ENCODE measurements at regions not wholly inside any gene's neighbourhood (a gene's known extent, or its start where the extent isn't known, plus 50 kb on each side); places are given as distances from the start of the nearest gene placed in this dataset.

DNA sequence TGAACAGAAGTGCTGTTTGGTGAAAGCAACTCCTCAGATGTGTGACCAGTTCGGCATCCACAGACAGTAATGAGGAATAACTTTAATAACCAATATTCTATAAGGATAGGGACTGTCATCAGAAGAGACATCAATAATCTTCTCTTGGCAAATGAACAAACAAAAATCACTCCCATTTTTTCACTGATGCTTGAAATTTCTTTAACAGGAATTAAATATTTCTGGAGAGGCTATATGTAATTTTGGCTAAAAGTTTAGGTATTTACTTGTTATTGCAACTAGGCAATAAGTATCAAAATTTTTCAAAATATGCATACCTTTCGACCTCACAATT lies 121.6 kb upstream of the EEA1 start:
- TF ChIP-seq, protein P1, sequence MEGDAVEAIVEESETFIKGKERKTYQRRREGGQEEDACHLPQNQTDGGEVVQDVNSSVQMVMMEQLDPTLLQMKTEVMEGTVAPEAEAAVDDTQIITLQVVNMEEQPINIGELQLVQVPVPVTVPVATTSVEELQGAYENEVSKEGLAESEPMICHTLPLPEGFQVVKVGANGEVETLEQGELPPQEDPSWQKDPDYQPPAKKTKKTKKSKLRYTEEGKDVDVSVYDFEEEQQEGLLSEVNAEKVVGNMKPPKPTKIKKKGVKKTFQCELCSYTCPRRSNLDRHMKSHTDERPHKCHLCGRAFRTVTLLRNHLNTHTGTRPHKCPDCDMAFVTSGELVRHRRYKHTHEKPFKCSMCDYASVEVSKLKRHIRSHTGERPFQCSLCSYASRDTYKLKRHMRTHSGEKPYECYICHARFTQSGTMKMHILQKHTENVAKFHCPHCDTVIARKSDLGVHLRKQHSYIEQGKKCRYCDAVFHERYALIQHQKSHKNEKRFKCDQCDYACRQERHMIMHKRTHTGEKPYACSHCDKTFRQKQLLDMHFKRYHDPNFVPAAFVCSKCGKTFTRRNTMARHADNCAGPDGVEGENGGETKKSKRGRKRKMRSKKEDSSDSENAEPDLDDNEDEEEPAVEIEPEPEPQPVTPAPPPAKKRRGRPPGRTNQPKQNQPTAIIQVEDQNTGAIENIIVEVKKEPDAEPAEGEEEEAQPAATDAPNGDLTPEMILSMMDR (IDR thresholded peaks at IDR 0.05; ENCODE audit: insufficient read depth in 1 of 2, low read depth in 1 of 2, low read length in 1 of 2, severe bottlenecking in 1 of 2, unreplicated experiment in 1 of 2), result no peak
- Mint-ChIP-seq H3K9me3 (ENCODE audit: unreplicated experiment) (peaks cover 16% of the 10 kb centered on the region), H3K4me1 (ENCODE audit: low read depth, unreplicated experiment) (peaks cover 51% of the 10 kb centered on the region), H3K36me3 (ENCODE audit: insufficient read depth, unreplicated experiment) (peaks cover 27% of the 10 kb centered on the region), H3K4me3 (ENCODE audit: unreplicated experiment) (no peak overlapping the region), H3K27ac (ENCODE audit: unreplicated experiment) (peak overlapping the region; percentile 87), H3K27me3 (ENCODE audit: insufficient read depth, unreplicated experiment) (no peaks in the 10 kb centered on the region)
- no TSS peak for BruUV-seq (replicated peaks)
- no peaks in the 10 kb centered on the region; the same call in 1 of the 2 replicates for H3K9me3 ChIP-seq
- no peak for DNase-seq
- H3K4me3 ChIP-seq (ENCODE audit: low read depth, low read length), result no peak overlapping the region
- ChIA-PET POLR2A (no interaction called here), CTCF (no interaction called here)
- no peaks in the 10 kb centered on the region for H3K27me3 ChIP-seq (replicated peaks; ENCODE audit: control insufficient read depth, insufficient read depth, low read length)
- no peaks in the 10 kb centered on the region for H3K36me3 ChIP-seq (ENCODE audit: control insufficient read depth, insufficient read depth, low read length)
- intact Hi-C loops (cut with micrococcal nuclease; ENCODE audit: unreplicated experiment), result no loop called here
- H3K4me1 ChIP-seq, result peaks cover 53% of the 10 kb centered on the region

DNA sequence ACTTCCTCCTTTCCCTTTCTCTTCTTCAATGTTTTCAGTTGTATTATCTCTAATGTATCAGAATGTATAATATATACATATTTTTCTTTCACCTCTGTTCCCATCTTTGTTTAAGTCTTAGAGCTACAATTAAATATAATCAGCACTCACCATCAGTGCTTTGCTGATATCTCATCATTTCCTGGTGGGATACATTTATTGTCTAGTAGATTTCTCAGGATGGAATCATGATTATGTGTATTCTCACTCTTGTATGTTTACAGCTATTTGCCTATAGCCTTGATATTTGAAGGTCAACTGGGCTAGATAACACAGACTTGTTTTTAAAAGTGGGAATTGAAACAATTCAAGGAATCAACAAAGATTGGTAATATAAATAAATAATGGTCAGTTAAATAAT lies 124.9 kb upstream of the EEA1 start:
- H3K9me3 ChIP-seq, result no peaks in the 10 kb centered on the region; the same call in 1 of the 2 replicates
- H3K9me3 Mint-ChIP-seq (ENCODE audit: unreplicated experiment), result no peaks in the 10 kb centered on the region
- H3K27me3 Mint-ChIP-seq (ENCODE audit: insufficient read depth, unreplicated experiment), result no peaks in the 10 kb centered on the region
- BruUV-seq (replicated peaks), result no TSS peak
- no peaks in the 10 kb centered on the region for H3K27me3 ChIP-seq (replicated peaks; ENCODE audit: control insufficient read depth, insufficient read depth, low read length)
- intact Hi-C loops (cut with micrococcal nuclease; ENCODE audit: unreplicated experiment), result no loop called here
- POLR2A ChIA-PET, result no interaction called here
- peaks cover 61% of the 10 kb centered on the region for H3K4me1 ChIP-seq
- CTCF ChIA-PET, result interaction anchor here (0.6 kb wide), 1 partner anchor 69 kb away, joined by 5 read pairs; no protein-coding TSS in a partner anchor
- TF ChIP-seq, protein P1 (IDR thresholded peaks at IDR 0.05; ENCODE audit: insufficient read depth in 1 of 2, low read depth in 1 of 2, low read length in 1 of 2, severe bottlenecking in 1 of 2, unreplicated experiment in 1 of 2), result no peak
- H3K27ac Mint-ChIP-seq (ENCODE audit: unreplicated experiment), result no peak overlapping the region
- DNase-seq, result no peak
- H3K36me3 Mint-ChIP-seq (ENCODE audit: insufficient read depth, unreplicated experiment), result peaks cover 6% of the 10 kb centered on the region
- peaks cover 71% of the 10 kb centered on the region for H3K4me1 Mint-ChIP-seq (ENCODE audit: low read depth, unreplicated experiment)
- H3K4me3 Mint-ChIP-seq (ENCODE audit: unreplicated experiment), result no peak overlapping the region
- no peak overlapping the region for H3K4me3 ChIP-seq (ENCODE audit: low read depth, low read length)
- H3K36me3 ChIP-seq (ENCODE audit: control insufficient read depth, insufficient read depth, low read length), result no peaks in the 10 kb centered on the region; the same call in 1 of the 2 replicates

DNA sequence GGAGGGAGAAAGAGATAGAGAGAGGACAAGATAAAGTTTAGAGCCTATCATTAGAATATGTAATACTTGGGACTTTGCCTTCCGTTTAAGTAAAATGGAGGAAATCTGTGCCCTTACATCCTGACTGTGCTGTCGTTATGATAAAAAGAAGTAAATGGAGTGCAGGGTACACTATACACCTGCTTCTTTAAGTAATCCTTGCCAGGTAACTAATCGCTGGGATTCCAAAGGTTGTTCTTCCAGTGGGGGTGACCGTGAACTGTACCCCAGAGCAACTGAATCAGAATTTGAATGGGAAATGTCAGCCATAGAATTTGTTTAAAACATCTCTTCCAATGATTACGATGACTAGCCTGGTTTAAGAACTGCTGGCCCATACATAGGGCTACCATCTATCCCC lies 126.1 kb upstream of the EEA1 start:
- H3K4me1 Mint-ChIP-seq (ENCODE audit: low read depth, unreplicated experiment), result peaks cover 62% of the 10 kb centered on the region
- no peak overlapping the region for H3K4me3 Mint-ChIP-seq (ENCODE audit: unreplicated experiment)
- Histone ChIP-seq H3K4me3 (ENCODE audit: low read depth, low read length) (no peak overlapping the region), H3K27me3 (replicated peaks; ENCODE audit: control insufficient read depth, insufficient read depth, low read length) (no peaks in the 10 kb centered on the region), H3K9me3 (no peaks in the 10 kb centered on the region; the same call in 1 of the 2 replicates), H3K4me1 (peaks cover 57% of the 10 kb centered on the region), H3K36me3 (ENCODE audit: control insufficient read depth, insufficient read depth, low read length) (no peaks in the 10 kb centered on the region; the same call in 1 of the 2 replicates)
- H3K36me3 Mint-ChIP-seq (ENCODE audit: insufficient read depth, unreplicated experiment), result peaks cover 6% of the 10 kb centered on the region
- H3K9me3 Mint-ChIP-seq (ENCODE audit: unreplicated experiment), result no peaks in the 10 kb centered on the region
- DNase-seq, result no peak
- ChIA-PET CTCF (no interaction called here), POLR2A (no interaction called here)
- H3K27me3 Mint-ChIP-seq (ENCODE audit: insufficient read depth, unreplicated experiment), result no peaks in the 10 kb centered on the region
- no peak overlapping the region for H3K27ac Mint-ChIP-seq (ENCODE audit: unreplicated experiment)
- no TSS peak for BruUV-seq (replicated peaks)
- TF ChIP-seq, protein P1 (IDR thresholded peaks at IDR 0.05; ENCODE audit: insufficient read depth in 1 of 2, low read depth in 1 of 2, low read length in 1 of 2, severe bottlenecking in 1 of 2, unreplicated experiment in 1 of 2), result no peak
- intact Hi-C loops (cut with micrococcal nuclease; ENCODE audit: unreplicated experiment), result no loop called here

All from Caco-2 (cell line).